ENCODE measurements at regions not wholly inside any gene's neighbourhood (a gene's known extent, or its start where the extent isn't known, plus 50 kb on each side); places are given as distances from the start of the nearest gene placed in this dataset.

- Histone ChIP-seq H3K27ac (ENCODE audit: low read depth, low read length) (no peak overlapping the region), H3K27me3 (ENCODE audit: control insufficient read depth, insufficient read depth, low read length) (no peaks in the 10 kb centered on the region), H3K9me3 (ENCODE audit: control insufficient read depth, insufficient read depth, low read length) (no peaks in the 10 kb centered on the region), H3K4me3 (ENCODE audit: low read depth, low read length) (no peak overlapping the region), H3K36me3 (ENCODE audit: control insufficient read depth, insufficient read depth, low read length) (no peaks in the 10 kb centered on the region), H3K4me1 (ENCODE audit: control insufficient read depth, insufficient read depth, low read length) (no peaks in the 10 kb centered on the region)
- DNase-seq (ENCODE audit: low read depth in 4 of 6, low spot score in 6 of 6): no peak
- WGBS (ENCODE audit: insufficient coverage): 93% methylated on average over 2 of the region's 6 CpGs
Measured at GRCh38 chr7:54864663-54865062, 105.7 kb upstream of the SEC61G start.

- Histone ChIP-seq H3K4me1 (ENCODE audit: control insufficient read depth, insufficient read depth, low read length) (no peaks in the 10 kb centered on the region), H3K27ac (ENCODE audit: low read depth, low read length) (no peak overlapping the region), H3K9me3 (ENCODE audit: control insufficient read depth, insufficient read depth, low read length) (no peaks in the 10 kb centered on the region), H3K36me3 (ENCODE audit: control insufficient read depth, insufficient read depth, low read length) (no peaks in the 10 kb centered on the region), H3K27me3 (ENCODE audit: control insufficient read depth, insufficient read depth, low read length) (no peaks in the 10 kb centered on the region), H3K4me3 (ENCODE audit: low read depth, low read length) (no peak overlapping the region)
- WGBS (ENCODE audit: insufficient coverage): 100% methylated on average over 1 of the region's 1 CpG
- no peak for DNase-seq (ENCODE audit: low read depth in 4 of 6, low spot score in 6 of 6)
Measured at GRCh38 chr7:54869523-54869922, 110.5 kb upstream of the SEC61G start.

DNA sequence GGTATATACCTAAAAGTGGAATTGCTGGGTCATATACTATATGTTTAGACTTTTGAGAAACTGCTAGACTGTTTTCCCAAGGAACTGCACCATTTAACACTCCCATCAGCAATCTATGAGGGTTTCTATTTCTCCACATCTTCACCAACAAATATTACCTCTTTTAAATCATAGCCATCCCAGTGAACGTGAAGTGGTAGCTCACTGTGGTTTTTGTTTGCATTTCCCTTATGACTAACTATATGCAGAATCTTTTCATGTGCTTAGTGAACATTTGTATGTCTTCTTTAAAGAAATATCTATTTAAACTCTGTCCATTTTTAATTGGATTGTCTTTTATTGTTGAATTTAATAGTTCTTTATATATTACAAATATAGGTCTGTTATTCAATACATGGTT is 115.8 kb upstream of the SEC61G start:
- no peaks in the 10 kb centered on the region for H3K27me3 ChIP-seq (ENCODE audit: control insufficient read depth, insufficient read depth, low read length)
- WGBS (ENCODE audit: insufficient coverage): no CpG with 5 or more reads among the region's 1 CpG

GRCh38 chr7:54877683-54878082 is 118.7 kb upstream of the SEC61G start:
- 92% methylated on average over 2 of the region's 2 CpGs for WGBS (ENCODE audit: insufficient coverage)
- H3K4me1 ChIP-seq (ENCODE audit: control insufficient read depth, insufficient read depth, low read length): no peaks in the 10 kb centered on the region
- H3K27me3 ChIP-seq (ENCODE audit: control insufficient read depth, insufficient read depth, low read length): no peaks in the 10 kb centered on the region
- H3K4me3 ChIP-seq (ENCODE audit: low read depth, low read length): no peak overlapping the region
- H3K9me3 ChIP-seq (ENCODE audit: control insufficient read depth, insufficient read depth, low read length): no peaks in the 10 kb centered on the region
- DNase-seq (ENCODE audit: low read depth in 4 of 6, low spot score in 6 of 6): peak in 1 of 6 donors; percentile 26
- H3K27ac ChIP-seq (ENCODE audit: low read depth, low read length): no peak overlapping the region
- H3K36me3 ChIP-seq (ENCODE audit: control insufficient read depth, insufficient read depth, low read length): no peaks in the 10 kb centered on the region

More for the DNA sequence above, 115.8 kb upstream of the SEC61G start:
- no peaks in the 10 kb centered on the region for H3K36me3 ChIP-seq (ENCODE audit: control insufficient read depth, insufficient read depth, low read length)
- H3K9me3 ChIP-seq (ENCODE audit: control insufficient read depth, insufficient read depth, low read length): no peaks in the 10 kb centered on the region
- H3K4me1 ChIP-seq (ENCODE audit: control insufficient read depth, insufficient read depth, low read length): no peaks in the 10 kb centered on the region
- no peak overlapping the region for H3K27ac ChIP-seq (ENCODE audit: low read depth, low read length)
- H3K4me3 ChIP-seq (ENCODE audit: low read depth, low read length): no peak overlapping the region
- no peak for DNase-seq (ENCODE audit: low read depth in 4 of 6, low spot score in 6 of 6)

GRCh38 chr7:54878339-54878738 is 119.3 kb upstream of the SEC61G start:
- no peaks in the 10 kb centered on the region for H3K9me3 ChIP-seq (ENCODE audit: control insufficient read depth, insufficient read depth, low read length)
- WGBS (ENCODE audit: insufficient coverage): 100% methylated on average over 1 of the region's 1 CpG
- DNase-seq (ENCODE audit: low read depth in 4 of 6, low spot score in 6 of 6): no peak
- no peak overlapping the region for H3K27ac ChIP-seq (ENCODE audit: low read depth, low read length)
- no peaks in the 10 kb centered on the region for H3K27me3 ChIP-seq (ENCODE audit: control insufficient read depth, insufficient read depth, low read length)
- H3K4me1 ChIP-seq (ENCODE audit: control insufficient read depth, insufficient read depth, low read length): no peaks in the 10 kb centered on the region
- no peaks in the 10 kb centered on the region for H3K36me3 ChIP-seq (ENCODE audit: control insufficient read depth, insufficient read depth, low read length)
- no peak overlapping the region for H3K4me3 ChIP-seq (ENCODE audit: low read depth, low read length)

GRCh38 chr7:54879776-54880175 is 120.8 kb upstream of the SEC61G start:
- no peak for DNase-seq (ENCODE audit: low read depth in 4 of 6, low spot score in 6 of 6)
- H3K36me3 ChIP-seq (ENCODE audit: control insufficient read depth, insufficient read depth, low read length): no peaks in the 10 kb centered on the region
- no peaks in the 10 kb centered on the region for H3K27me3 ChIP-seq (ENCODE audit: control insufficient read depth, insufficient read depth, low read length)
- 100% methylated on average over 2 of the region's 2 CpGs for WGBS (ENCODE audit: insufficient coverage)
- no peak overlapping the region for H3K4me3 ChIP-seq (ENCODE audit: low read depth, low read length)
- no peaks in the 10 kb centered on the region for H3K4me1 ChIP-seq (ENCODE audit: control insufficient read depth, insufficient read depth, low read length)
- no peak overlapping the region for H3K27ac ChIP-seq (ENCODE audit: low read depth, low read length)
- H3K9me3 ChIP-seq (ENCODE audit: control insufficient read depth, insufficient read depth, low read length): no peaks in the 10 kb centered on the region

GRCh38 chr7:54880326-54880989 is 121.4 kb upstream of the SEC61G start:
- no peaks in the 10 kb centered on the region for H3K4me1 ChIP-seq (ENCODE audit: control insufficient read depth, insufficient read depth, low read length)
- DNase-seq (ENCODE audit: low read depth in 4 of 6, low spot score in 6 of 6): no peak
- no peaks in the 10 kb centered on the region for H3K36me3 ChIP-seq (ENCODE audit: control insufficient read depth, insufficient read depth, low read length)
- H3K9me3 ChIP-seq (ENCODE audit: control insufficient read depth, insufficient read depth, low read length): no peaks in the 10 kb centered on the region
- no peak overlapping the region for H3K4me3 ChIP-seq (ENCODE audit: low read depth, low read length)
- WGBS (ENCODE audit: insufficient coverage): 82% methylated on average over 6 of the region's 11 CpGs
- H3K27me3 ChIP-seq (ENCODE audit: control insufficient read depth, insufficient read depth, low read length): no peaks in the 10 kb centered on the region
- H3K27ac ChIP-seq (ENCODE audit: low read depth, low read length): no peak overlapping the region

- Histone ChIP-seq H3K4me1 (ENCODE audit: control insufficient read depth, insufficient read depth, low read length) (no peaks in the 10 kb centered on the region), H3K27me3 (ENCODE audit: control insufficient read depth, insufficient read depth, low read length) (no peaks in the 10 kb centered on the region), H3K27ac (ENCODE audit: low read depth, low read length) (no peak overlapping the region), H3K9me3 (ENCODE audit: control insufficient read depth, insufficient read depth, low read length) (no peaks in the 10 kb centered on the region), H3K4me3 (ENCODE audit: low read depth, low read length) (no peak overlapping the region), H3K36me3 (ENCODE audit: control insufficient read depth, insufficient read depth, low read length) (no peaks in the 10 kb centered on the region)
- no peak for DNase-seq (ENCODE audit: low read depth in 4 of 6, low spot score in 6 of 6)
- WGBS (ENCODE audit: insufficient coverage): 80% methylated on average over 1 of the region's 3 CpGs
Measured at GRCh38 chr7:54881816-54882520, 123.0 kb upstream of the SEC61G start.

GRCh38 chr7:54882694-54883093 is 123.7 kb upstream of the SEC61G start:
- H3K36me3 ChIP-seq (ENCODE audit: control insufficient read depth, insufficient read depth, low read length): no peaks in the 10 kb centered on the region
- H3K27ac ChIP-seq (ENCODE audit: low read depth, low read length): no peak overlapping the region
- no peak overlapping the region for H3K4me3 ChIP-seq (ENCODE audit: low read depth, low read length)
- WGBS (ENCODE audit: insufficient coverage): no CpG with 5 or more reads among the region's 1 CpG
- H3K9me3 ChIP-seq (ENCODE audit: control insufficient read depth, insufficient read depth, low read length): no peaks in the 10 kb centered on the region
- DNase-seq (ENCODE audit: low read depth in 4 of 6, low spot score in 6 of 6): no peak
- H3K4me1 ChIP-seq (ENCODE audit: control insufficient read depth, insufficient read depth, low read length): no peaks in the 10 kb centered on the region
- no peaks in the 10 kb centered on the region for H3K27me3 ChIP-seq (ENCODE audit: control insufficient read depth, insufficient read depth, low read length)

- Histone ChIP-seq H3K36me3 (ENCODE audit: control insufficient read depth, insufficient read depth, low read length) (no peaks in the 10 kb centered on the region), H3K4me1 (ENCODE audit: control insufficient read depth, insufficient read depth, low read length) (peaks cover 5% of the 10 kb centered on the region), H3K27me3 (ENCODE audit: control insufficient read depth, insufficient read depth, low read length) (no peaks in the 10 kb centered on the region), H3K4me3 (ENCODE audit: low read depth, low read length) (no peak overlapping the region), H3K9me3 (ENCODE audit: control insufficient read depth, insufficient read depth, low read length) (no peaks in the 10 kb centered on the region), H3K27ac (ENCODE audit: low read depth, low read length) (no peak overlapping the region)
- DNase-seq (ENCODE audit: low read depth in 4 of 6, low spot score in 6 of 6): no peak
- WGBS (ENCODE audit: insufficient coverage): 83% methylated on average over 1 of the region's 1 CpG
Measured at GRCh38 chr7:54883576-54883975, 124.6 kb upstream of the SEC61G start.

All from spinal cord (tissue), 9 donors.